ENCODE measurements at regions not wholly inside any gene's neighbourhood (a gene's known extent, or its start where the extent isn't known, plus 50 kb on each side); places are given as distances from the start of the nearest gene placed in this dataset.

- BruUV-seq (replicated peaks), result no TSS peak
- CTCF ChIA-PET, result no interaction called here
Measured at GRCh38 chr18:44425161-44425560, 255.5 kb upstream of the SETBP1 start.

GRCh38 chr18:44437603-44438002 lies 243.1 kb upstream of the SETBP1 start:
- Histone ChIP-seq H3K4me3 (ENCODE audit: low read depth, low read length, poor library complexity, severe bottlenecking) (no peak overlapping the region), H3K27me3 (replicated peaks; ENCODE audit: insufficient read depth, low read depth, low read length, poor library complexity) (peaks cover 5% of the 10 kb centered on the region), H3K4me1 (ENCODE audit: insufficient read depth, low read length, poor library complexity, severe bottlenecking) (no peaks in the 10 kb centered on the region), H3K36me3 (ENCODE audit: insufficient read depth, low read length, poor library complexity, severe bottlenecking) (no peaks in the 10 kb centered on the region), H3K9me3 (ENCODE audit: low read depth, low read length, poor library complexity, severe bottlenecking) (no peaks in the 10 kb centered on the region), H3K27ac (ENCODE audit: low read depth, low read length, poor library complexity, severe bottlenecking) (no peak overlapping the region)
- BruUV-seq (replicated peaks), result no TSS peak
- intact Hi-C loops (cut with micrococcal nuclease; ENCODE audit: unreplicated experiment), result no loop called here
- POLR2A ChIA-PET (ENCODE audit: low non-redundant PET), result no interaction called here
- no peak for DNase-seq (ENCODE audit: low spot score)
- CTCF ChIA-PET, result no interaction called here
- TF ChIP-seq CTCF (conservative IDR thresholded peaks at IDR 0.05; ENCODE audit: low read depth, low read length) (no peak), EZH2 (IDR thresholded peaks at IDR 0.05; ENCODE audit: borderline replicate concordance, low read depth, low read length, poor library complexity, severe bottlenecking) (no peak)

More at GRCh38 chr18:44425161-44425560, 255.5 kb upstream of the SETBP1 start:
- Histone ChIP-seq H3K36me3 (ENCODE audit: insufficient read depth, low read length, poor library complexity, severe bottlenecking) (no peaks in the 10 kb centered on the region), H3K9me3 (ENCODE audit: low read depth, low read length, poor library complexity, severe bottlenecking) (no peaks in the 10 kb centered on the region), H3K4me1 (ENCODE audit: insufficient read depth, low read length, poor library complexity, severe bottlenecking) (no peaks in the 10 kb centered on the region), H3K4me3 (ENCODE audit: low read depth, low read length, poor library complexity, severe bottlenecking) (no peak overlapping the region), H3K27me3 (replicated peaks; ENCODE audit: insufficient read depth, low read depth, low read length, poor library complexity) (no peaks in the 10 kb centered on the region), H3K27ac (ENCODE audit: low read depth, low read length, poor library complexity, severe bottlenecking) (no peak overlapping the region)
- no peak for TF ChIP-seq CTCF (conservative IDR thresholded peaks at IDR 0.05; ENCODE audit: low read depth, low read length)
- TF ChIP-seq EZH2 (IDR thresholded peaks at IDR 0.05; ENCODE audit: borderline replicate concordance, low read depth, low read length, poor library complexity, severe bottlenecking), result no peak
- DNase-seq (ENCODE audit: low spot score), result no peak
- intact Hi-C loops (cut with micrococcal nuclease; ENCODE audit: unreplicated experiment), result no loop called here
- POLR2A ChIA-PET (ENCODE audit: low non-redundant PET), result no interaction called here

GRCh38 chr18:44450226-44450625 lies 230.5 kb upstream of the SETBP1 start:
- POLR2A ChIA-PET (ENCODE audit: low non-redundant PET), result no interaction called here
- DNase-seq (ENCODE audit: low spot score), result no peak
- TF ChIP-seq EZH2 (IDR thresholded peaks at IDR 0.05; ENCODE audit: borderline replicate concordance, low read depth, low read length, poor library complexity, severe bottlenecking) (no peak), CTCF (conservative IDR thresholded peaks at IDR 0.05; ENCODE audit: low read depth, low read length) (no peak)
- Histone ChIP-seq H3K4me1 (ENCODE audit: insufficient read depth, low read length, poor library complexity, severe bottlenecking) (no peaks in the 10 kb centered on the region), H3K36me3 (ENCODE audit: insufficient read depth, low read length, poor library complexity, severe bottlenecking) (no peaks in the 10 kb centered on the region), H3K9me3 (ENCODE audit: low read depth, low read length, poor library complexity, severe bottlenecking) (no peaks in the 10 kb centered on the region), H3K4me3 (ENCODE audit: low read depth, low read length, poor library complexity, severe bottlenecking) (no peak overlapping the region), H3K27me3 (replicated peaks; ENCODE audit: insufficient read depth, low read depth, low read length, poor library complexity) (no peaks in the 10 kb centered on the region), H3K27ac (ENCODE audit: low read depth, low read length, poor library complexity, severe bottlenecking) (no peak overlapping the region)
- CTCF ChIA-PET, result no interaction called here
- intact Hi-C loops (cut with micrococcal nuclease; ENCODE audit: unreplicated experiment), result no loop called here
- BruUV-seq (replicated peaks), result no TSS peak

Data from A673 (cell line).